Psoas muscle (tissue), 7 donors: ENCODE measurements at regions not wholly inside any gene's neighbourhood (a gene's known extent, or its start where the extent isn't known, plus 50 kb on each side); places are given as distances from the start of the nearest gene placed in this dataset.

Experiments used
- ATAC-seq, 4 donors: fragments of 200-7000 bp; cut with Tn5 transposase; one replicate each; pipeline ENCODE4 v1.9.1; 2020; ENCODE audit warnings: moderate library complexity in 3 of 4, mild to moderate bottlenecking in 2 of 4
- DNase-seq, 2 donors: peaks; one replicate each; pipeline ENCODE4 v3.0.0-alpha.2; 2020
- H3K27ac ChIP-seq: fragments of 200-600 bp; one replicate; pipeline ENCODE4 v1.8.0; 2022
- H3K27me3 ChIP-seq, 3 donors: fragments of 200-600 bp in 1 of 3; one replicate each; pipeline versions ENCODE4 v1.6.1 to v1.8.0; 2013 to 2022; ENCODE audit warnings: low read length in 2 of 3, mild to moderate bottlenecking in 2 of 3, moderate library complexity in 1 of 3; ENCODE audit not compliant: insufficient read depth in 3 of 3
- H3K36me3 ChIP-seq, 2 donors: fragments of 200-600 bp in 1 of 2; one replicate each; pipeline versions ENCODE4 v1.6.1 to v1.8.0; 2013 to 2022; ENCODE audit warnings: low read depth in 1 of 2, mild to moderate bottlenecking in 1 of 2, moderate library complexity in 1 of 2; ENCODE audit not compliant: insufficient read depth in 1 of 2
- H3K4me1 ChIP-seq: fragments of 200-600 bp; one replicate; pipeline ENCODE4 v1.8.0; 2022
- H3K4me3 ChIP-seq: fragments of 200-600 bp; one replicate; pipeline ENCODE4 v1.8.0; 2022; ENCODE audit warnings: mild to moderate bottlenecking
- H3K9me3 ChIP-seq: fragments of 200-600 bp; one replicate; pipeline ENCODE4 v1.8.0; 2022
- WGBS, 3 donors: extraction: QIAGEN DNeasy Blood & Tissue Kit; methylation state at CpG; one replicate each; pipeline versions ENCODE4 v1.1.6 to v1.1.7; 2013; 5-methylcytosine and 5-hydroxymethylcytosine counted together
- intact Hi-C, 2 donors: fragments of 100-400 bp; cut with DNase I; formaldehyde crosslinking; loops; one replicate each; pipeline versions ENCODE4 v1.11.0 to v1.14.2; 2022
- TF ChIP-seq, protein P1 (sequence below): fragments of 200-600 bp; IDR thresholded peaks from one replicate; pipeline ENCODE4 v1.8.0; 2022; ENCODE audit warnings: antibody characterized with exemption
- donor health status: healthy with polysubstance abuse.
- donor health status: DM: no; HTN: no; CAD: no; lungs with moderate emphysema.
- donor health status: Bipolar disorder and iron deficiency.
- donor health status: healthy.
- donor health status: DM: yes; HTN: yes; CAD: no.
- donor health status: DM: no; HTN: no; CAD: no.
- donor health status: DM: yes; HTN: yes; CAD: no.

DNA sequence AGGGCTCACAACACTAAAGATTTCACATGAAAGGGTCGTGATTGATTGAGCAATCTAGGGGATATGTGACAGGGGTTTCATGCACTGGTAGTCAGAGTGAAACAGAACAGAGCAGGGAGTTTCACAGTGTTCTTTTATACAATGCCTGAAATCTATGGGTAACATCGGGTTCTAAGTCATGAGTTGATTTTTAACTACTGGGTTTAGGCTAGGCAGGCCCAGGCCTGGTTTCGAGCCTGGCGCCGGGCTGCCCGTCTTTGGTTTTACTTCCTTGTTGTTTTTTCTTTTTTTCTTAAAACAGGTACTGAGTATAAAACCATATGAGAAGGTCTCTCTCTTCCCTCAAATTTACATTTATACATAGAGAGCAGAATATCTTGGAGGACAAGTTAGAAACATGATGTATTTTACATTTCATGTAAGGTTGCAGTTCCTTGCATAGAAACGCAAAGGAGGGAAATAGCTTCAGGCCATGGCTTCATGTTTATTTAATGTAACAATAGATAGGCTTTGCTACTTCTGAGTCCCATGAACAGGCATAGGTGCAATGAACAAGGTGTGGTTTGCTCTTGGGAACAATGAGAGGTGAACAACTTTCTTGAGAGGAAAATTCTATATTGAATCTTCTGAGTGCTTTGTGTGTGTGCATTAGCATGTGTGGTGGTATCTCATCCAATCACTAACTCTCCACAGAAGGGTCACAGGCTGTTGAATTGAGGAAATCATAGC is 128.9 kb upstream of the RXFP2 start:
- Histone ChIP-seq H3K27ac (no peak overlapping the region), H3K36me3 (no peaks in the 10 kb centered on the region), H3K4me1 (no peaks in the 10 kb centered on the region), H3K27me3 (no peaks in the 10 kb centered on the region), H3K4me3 (no peak overlapping the region), H3K9me3 (no peaks in the 10 kb centered on the region)
- 90 to 96% (median 90%) methylated on average over 7 of the region's 7 CpGs for WGBS, 3 donors
- DNase-seq (no peak), ATAC-seq (no peak)
- TF ChIP-seq, protein P1, sequence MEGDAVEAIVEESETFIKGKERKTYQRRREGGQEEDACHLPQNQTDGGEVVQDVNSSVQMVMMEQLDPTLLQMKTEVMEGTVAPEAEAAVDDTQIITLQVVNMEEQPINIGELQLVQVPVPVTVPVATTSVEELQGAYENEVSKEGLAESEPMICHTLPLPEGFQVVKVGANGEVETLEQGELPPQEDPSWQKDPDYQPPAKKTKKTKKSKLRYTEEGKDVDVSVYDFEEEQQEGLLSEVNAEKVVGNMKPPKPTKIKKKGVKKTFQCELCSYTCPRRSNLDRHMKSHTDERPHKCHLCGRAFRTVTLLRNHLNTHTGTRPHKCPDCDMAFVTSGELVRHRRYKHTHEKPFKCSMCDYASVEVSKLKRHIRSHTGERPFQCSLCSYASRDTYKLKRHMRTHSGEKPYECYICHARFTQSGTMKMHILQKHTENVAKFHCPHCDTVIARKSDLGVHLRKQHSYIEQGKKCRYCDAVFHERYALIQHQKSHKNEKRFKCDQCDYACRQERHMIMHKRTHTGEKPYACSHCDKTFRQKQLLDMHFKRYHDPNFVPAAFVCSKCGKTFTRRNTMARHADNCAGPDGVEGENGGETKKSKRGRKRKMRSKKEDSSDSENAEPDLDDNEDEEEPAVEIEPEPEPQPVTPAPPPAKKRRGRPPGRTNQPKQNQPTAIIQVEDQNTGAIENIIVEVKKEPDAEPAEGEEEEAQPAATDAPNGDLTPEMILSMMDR, result no peak
- intact Hi-C loops, result no loop called here

DNA sequence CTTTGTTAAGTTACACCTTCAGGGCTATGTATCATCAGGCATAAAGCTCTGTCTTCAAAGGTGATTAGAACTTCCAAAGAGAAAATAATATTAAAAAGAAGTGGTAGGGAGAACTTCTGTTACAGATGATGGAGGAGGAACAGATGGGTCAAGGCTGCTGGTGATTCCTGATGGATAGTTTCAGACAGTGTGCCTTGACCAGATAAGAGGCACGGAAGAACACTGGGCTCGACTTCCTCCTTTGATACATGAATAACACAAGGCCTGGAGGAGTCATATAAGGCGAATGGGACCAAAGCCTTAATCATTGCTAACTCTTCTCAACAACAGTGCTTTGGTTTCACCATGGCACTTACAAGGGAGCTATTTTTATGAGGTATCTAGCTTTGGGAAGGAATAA is 128.1 kb upstream of the RXFP2 start:
- no peak overlapping the region for H3K27ac ChIP-seq
- H3K4me3 ChIP-seq, result no peak overlapping the region
- 79 to 89% (median 87%) methylated on average over 3 of the region's 3 CpGs for WGBS, 3 donors
- ATAC-seq (no peak), DNase-seq (no peak)
- H3K27me3 ChIP-seq, result no peaks in the 10 kb centered on the region
- intact Hi-C loops, result no loop called here
- no peaks in the 10 kb centered on the region for H3K36me3 ChIP-seq
- H3K4me1 ChIP-seq, result no peaks in the 10 kb centered on the region
- H3K9me3 ChIP-seq, result no peaks in the 10 kb centered on the region
- TF ChIP-seq, protein P1, result no peak

DNA sequence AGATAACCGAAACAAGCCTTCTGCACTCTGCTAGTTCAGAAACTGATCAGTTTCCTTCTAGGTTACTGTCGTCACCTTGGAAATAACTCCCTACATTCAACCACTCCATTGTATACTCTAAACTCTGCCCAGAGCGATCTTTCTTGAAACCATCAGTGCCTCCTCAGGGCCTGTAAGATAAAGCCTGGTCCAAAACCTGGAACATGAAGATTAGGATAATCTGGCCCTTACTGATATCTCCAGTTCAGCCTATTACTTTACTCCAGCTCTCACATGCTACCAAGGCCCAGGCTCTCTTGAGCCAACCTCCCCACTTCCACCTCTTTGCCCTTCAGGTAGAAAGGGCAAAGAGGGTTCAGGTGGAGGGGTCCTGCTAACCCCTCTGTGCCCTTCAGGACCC is 125.3 kb upstream of the RXFP2 start:
- DNase-seq (no peak), ATAC-seq (no peak)
- no peaks in the 10 kb centered on the region for H3K9me3 ChIP-seq
- no peaks in the 10 kb centered on the region for H3K36me3 ChIP-seq
- no peak overlapping the region for H3K4me3 ChIP-seq
- H3K27ac ChIP-seq, result no peak overlapping the region
- intact Hi-C loops, result no loop called here
- no peaks in the 10 kb centered on the region for H3K4me1 ChIP-seq
- H3K27me3 ChIP-seq, result no peaks in the 10 kb centered on the region
- WGBS, 3 donors, result 93 to 97% (median 95%) methylated on average over 3 of the region's 3 CpGs
- TF ChIP-seq, protein P1, result no peak

DNA sequence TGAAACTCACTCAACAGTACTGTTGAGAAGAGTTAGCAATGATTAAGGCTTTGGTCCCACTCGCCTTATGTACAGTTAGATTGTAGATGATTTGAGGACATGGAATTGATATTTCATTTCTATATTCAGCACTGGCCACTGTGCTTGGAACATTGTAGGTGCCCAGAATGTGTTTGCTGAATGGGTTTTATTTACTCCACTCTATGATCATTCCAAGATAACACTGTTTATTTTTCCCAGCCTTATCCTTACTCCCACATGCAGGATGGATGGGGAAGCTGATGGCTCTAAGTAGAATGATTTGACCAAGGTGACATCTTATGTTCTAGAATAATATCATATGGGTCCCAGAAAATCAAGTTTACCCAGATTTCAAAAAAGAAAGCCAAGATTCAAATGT is 124.6 kb upstream of the RXFP2 start:
- Histone ChIP-seq H3K27ac (no peak overlapping the region), H3K4me3 (no peak overlapping the region), H3K27me3 (no peaks in the 10 kb centered on the region), H3K36me3 (no peaks in the 10 kb centered on the region), H3K4me1 (no peaks in the 10 kb centered on the region), H3K9me3 (no peaks in the 10 kb centered on the region)
- no peak for ATAC-seq
- 86 to 89% (median 89%) methylated on average over 1 of the region's 1 CpG for WGBS, 3 donors
- TF ChIP-seq, protein P1, result no peak
- intact Hi-C loops, result no loop called here
- no peak for DNase-seq

DNA sequence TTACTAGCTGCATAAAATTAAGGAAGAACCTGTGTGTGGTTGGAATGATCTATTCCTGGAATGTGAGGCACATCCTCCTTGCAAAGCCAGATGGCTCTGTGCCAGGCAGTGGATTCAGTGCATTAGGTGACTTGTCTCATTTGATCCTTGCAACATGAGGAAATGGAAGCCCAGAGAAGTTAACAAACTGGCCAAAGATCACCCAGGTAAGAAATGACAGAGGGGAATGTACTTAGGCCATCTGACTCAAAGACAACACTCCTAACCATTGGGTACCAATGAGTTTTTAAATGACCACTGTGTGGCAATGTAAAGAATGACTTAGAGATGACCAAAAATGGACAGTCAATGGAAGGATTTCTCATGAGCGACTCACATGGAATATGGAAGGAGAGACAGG is 114.2 kb upstream of the RXFP2 start:
- Histone ChIP-seq H3K4me3 (no peak overlapping the region), H3K9me3 (no peaks in the 10 kb centered on the region), H3K27me3 (no peaks in the 10 kb centered on the region), H3K4me1 (no peaks in the 10 kb centered on the region), H3K36me3 (no peaks in the 10 kb centered on the region), H3K27ac (no peak overlapping the region)
- TF ChIP-seq, protein P1, result no peak
- ATAC-seq (no peak), DNase-seq (no peak)
- intact Hi-C loops, result no loop called here
- 80 to 94% (median 90%) methylated on average over 1 of the region's 1 CpG for whole genome bisulfite sequencing, 3 donors
